KBM-7 (cell line): ENCODE measurements at regions not wholly inside any gene's neighbourhood (a gene's known extent, or its start where the extent isn't known, plus 50 kb on each side); places are given as distances from the start of the nearest gene placed in this dataset.
A peak's percentile ranks its signal among the peaks of the same experiment; 100 is the strongest.

Source experiments
- DNase-seq: peaks from one replicate; pipeline ENCODE4 v3.0.0-alpha.2; 2015
- in situ Hi-C: fragments of 300-500 bp; cut with MboI; formaldehyde crosslinking; loops from 2 replicates; pipeline ENCODE4 v1.14.3; 2020; ENCODE audit warnings: low sequenced_read_pairs, low pct_unique_long_range_greater_than_20kb, mixed read lengths

- no peak for DNase-seq
- in situ Hi-C loops: no loop called here
Measured at GRCh38 chr4:13261486-13262257, 222.5 kb downstream of the RAB28 start.

GRCh38 chr4:13260513-13260912 is 223.6 kb downstream of the RAB28 start:
- in situ Hi-C loops: no loop called here
- no peak for DNase-seq

DNA sequence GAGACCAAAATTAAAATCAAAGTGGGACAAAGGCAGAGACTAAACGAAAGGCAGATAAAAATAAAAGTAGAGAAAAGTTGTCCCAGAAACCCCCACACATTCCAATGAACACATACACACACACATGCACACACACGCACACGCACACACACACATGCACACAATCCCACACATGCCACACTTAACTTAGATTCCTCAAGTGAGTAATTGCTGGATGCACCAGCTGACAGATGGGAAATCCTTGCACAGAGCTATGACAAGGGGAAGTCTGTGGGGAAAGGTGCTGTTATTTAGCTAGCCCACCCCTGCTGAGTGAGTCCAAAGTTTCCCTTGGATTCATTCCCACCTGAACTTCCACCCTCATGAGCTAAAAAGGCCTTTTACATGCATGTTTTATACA is 233.9 kb downstream of the RAB28 start:
- no peak for DNase-seq
- in situ Hi-C loops: no loop called here

GRCh38 chr4:13248621-13249298 is 235.4 kb downstream of the RAB28 start:
- in situ Hi-C loops: no loop called here
- DNase-seq: peak; percentile 12

GRCh38 chr4:13246107-13246506 is 238.0 kb downstream of the RAB28 start:
- in situ Hi-C loops: no loop called here
- DNase-seq: no peak

- in situ Hi-C loops: no loop called here
- DNase-seq: no peak
Measured at GRCh38 chr4:13244444-13244843, 239.7 kb downstream of the RAB28 start.

GRCh38 chr4:13243152-13243551 is 241.0 kb downstream of the RAB28 start:
- DNase-seq: no peak
- in situ Hi-C loops: no loop called here

DNA sequence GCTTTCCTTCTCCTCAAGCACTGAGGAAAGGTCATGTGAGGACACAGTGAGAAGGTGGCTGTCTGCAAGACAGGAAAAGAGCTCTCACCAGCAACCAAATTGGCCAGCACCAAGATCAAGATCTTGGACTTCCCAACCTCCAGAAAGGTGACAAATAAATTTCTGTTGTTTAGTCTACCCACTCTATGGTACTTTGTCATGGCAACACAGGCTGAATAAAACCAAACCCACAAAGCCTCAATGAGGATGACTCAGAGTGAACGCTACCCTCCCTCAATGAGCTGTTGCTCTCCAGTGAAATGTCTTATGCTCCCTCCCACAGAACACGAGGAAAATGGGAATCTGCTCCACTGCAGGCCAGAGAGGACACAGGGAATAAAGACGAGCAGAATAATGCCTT is 244.1 kb downstream of the RAB28 start:
- no peak for DNase-seq
- in situ Hi-C loops: no loop called here

- in situ Hi-C loops: no loop called here
- DNase-seq: peak; percentile 58
Measured at GRCh38 chr4:13238936-13239335, 245.2 kb downstream of the RAB28 start.

DNA sequence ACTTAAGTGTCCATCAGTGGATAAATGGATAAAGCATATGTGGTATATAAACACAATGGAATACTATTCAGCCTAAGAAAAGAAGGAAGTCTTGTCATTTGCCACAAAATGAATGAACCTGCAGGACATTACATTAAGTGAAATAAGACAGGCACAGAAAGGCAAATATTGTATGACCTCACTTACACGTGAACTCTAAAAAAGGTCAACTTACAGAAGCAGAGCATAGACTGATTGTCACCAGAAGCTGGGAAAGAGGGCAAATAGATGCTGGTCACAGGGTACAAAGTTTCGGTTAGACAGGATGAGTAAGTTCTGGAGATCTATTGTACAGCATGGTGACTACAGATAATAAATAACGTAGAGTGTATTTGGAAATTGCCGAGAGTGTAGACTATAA is 247.7 kb downstream of the RAB28 start:
- in situ Hi-C loops: no loop called here
- DNase-seq: no peak

- in situ Hi-C loops: no loop called here
- no peak for DNase-seq
Measured at GRCh38 chr4:13233755-13234154, 250.4 kb downstream of the RAB28 start.

- in situ Hi-C loops: no loop called here
- no peak for DNase-seq
Measured at GRCh38 chr4:13219971-13220370, 264.2 kb downstream of the RAB28 start.

DNA sequence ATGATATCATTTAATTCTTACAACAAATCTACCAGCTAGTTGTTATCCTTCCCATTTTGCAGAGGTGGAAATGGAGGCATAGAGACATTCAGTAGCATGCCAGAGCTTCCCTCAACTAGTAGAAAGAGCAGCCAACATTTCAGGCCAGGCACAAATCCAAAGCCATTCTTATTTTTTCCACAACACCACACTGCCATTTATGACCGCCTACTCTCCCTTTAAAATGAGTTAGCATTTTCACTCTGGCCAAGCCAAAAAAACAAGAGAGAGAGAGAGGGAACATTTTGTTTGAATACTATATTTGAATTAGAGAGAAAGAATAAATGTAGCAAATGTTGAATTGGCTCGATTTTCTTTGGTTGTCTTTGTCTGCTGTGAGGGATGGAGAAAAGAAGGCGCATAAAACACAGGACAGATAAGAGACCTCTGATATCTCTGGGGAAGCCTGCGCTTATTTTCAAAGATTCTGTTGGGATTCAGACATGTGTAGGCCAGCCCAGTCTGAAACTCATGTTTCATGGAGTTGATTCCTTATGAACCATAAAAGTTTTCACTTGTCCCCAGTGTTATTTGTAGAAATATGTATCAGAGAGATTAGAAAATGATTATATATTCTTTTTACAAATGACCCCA is 265.7 kb downstream of the RAB28 start:
- DNase-seq: no peak
- in situ Hi-C loops: no loop called here

GRCh38 chr4:13215560-13215959 is 268.6 kb downstream of the RAB28 start:
- in situ Hi-C loops: no loop called here
- DNase-seq: no peak

DNA sequence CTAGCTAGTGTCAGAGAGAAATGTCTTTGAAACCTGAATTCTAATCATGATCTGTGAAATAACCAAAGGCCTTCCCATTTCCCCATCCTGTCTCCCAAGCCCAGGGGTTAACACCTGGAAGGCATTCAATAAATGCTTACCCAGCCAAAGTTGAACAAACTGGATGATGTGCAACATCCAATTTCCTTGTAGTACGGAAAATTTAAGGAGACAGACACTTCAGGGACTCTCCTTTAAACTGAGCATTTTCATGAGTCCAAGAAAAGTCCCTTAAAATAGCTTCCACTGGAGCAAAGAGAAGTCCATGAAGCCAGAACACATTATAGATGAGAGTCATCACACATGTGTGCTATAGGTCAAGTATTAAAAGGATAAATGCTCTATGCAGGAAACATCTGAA is 271.2 kb downstream of the RAB28 start:
- no peak for DNase-seq

DNA sequence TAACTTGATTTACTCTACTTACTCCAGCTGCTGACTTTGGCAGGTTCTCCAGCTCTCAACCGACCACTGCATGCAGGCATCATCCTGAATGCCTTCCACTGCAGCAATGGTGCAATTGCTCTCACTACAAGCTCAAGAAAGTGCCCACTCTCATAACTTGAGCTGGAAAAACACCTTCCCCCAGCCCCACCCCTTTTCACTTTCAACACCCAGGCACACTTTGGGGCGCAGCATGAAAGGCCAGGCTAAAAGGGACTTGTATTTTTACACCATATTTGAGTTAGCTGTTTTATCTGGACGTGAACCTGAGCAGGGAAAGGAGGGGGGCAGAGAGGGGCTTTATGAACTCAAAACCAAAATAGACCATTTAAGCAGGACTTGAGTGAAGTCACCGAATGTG is 274.5 kb downstream of the RAB28 start:
- in situ Hi-C loops: no loop called here
- DNase-seq: no peak

More for the DNA sequence above, 271.2 kb downstream of the RAB28 start:
- in situ Hi-C loops: no loop called here

DNA sequence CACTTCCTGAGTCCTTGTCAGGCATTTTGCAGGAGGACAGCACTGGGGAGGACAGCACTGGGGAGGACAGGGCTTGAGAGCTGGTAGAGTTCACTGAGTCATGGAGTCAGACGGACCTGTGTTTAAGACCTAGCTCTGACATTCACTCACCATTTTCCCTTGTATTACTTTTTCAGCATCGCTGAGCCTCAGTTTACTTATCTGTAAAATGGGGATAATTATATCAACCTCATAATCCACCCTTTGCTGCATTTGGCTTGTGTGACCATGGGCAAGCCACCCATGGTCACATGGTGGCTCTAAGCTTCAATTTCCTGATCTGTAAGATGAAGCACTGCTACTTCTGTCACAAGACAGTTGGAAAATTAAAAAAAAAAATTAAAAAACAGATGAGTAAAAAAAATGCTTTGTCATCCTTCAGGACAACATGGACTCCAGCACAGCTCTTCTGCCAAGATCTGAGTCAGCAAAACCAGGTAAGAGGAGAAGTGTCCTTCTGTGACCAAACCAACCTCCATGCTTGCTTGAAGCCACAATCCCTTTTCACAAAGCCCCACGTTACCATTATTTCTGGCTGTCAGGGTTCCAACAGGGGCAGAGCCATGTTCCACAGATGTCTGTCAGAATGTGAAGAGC is 275.5 kb downstream of the RAB28 start:
- in situ Hi-C loops: no loop called here

GRCh38 chr4:13207226-13207625 is 276.9 kb downstream of the RAB28 start:
- in situ Hi-C loops: no loop called here
- no peak for DNase-seq

More for the DNA sequence above, 275.5 kb downstream of the RAB28 start:
- no peak for DNase-seq

DNA sequence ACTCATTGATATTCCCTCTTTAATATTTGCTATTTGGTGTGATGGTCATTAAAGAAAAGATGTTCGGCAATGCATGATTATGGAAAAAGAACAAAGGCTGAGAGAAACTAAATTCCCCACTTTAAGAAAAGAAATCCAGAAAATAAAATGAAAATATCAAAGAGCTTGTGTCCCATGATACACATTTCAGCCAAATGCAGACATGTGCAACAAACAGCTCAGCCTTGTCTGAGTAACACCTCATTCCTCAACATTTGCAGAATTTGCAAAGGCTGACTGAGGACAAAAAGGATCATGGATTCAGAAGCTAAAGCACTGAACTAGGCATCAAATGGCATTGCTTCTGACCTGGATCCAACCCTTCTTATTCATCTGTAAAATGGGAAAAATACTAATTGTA is 281.0 kb downstream of the RAB28 start:
- DNase-seq: no peak
- in situ Hi-C loops: no loop called here

GRCh38 chr4:13202701-13203100 is 281.4 kb downstream of the RAB28 start:
- DNase-seq: no peak
- in situ Hi-C loops: no loop called here
